WTC11 (cell line): ENCODE measurements at regions not wholly inside any gene's neighbourhood (a gene's known extent, or its start where the extent isn't known, plus 50 kb on each side); places are given as distances from the start of the nearest gene placed in this dataset.
A peak's percentile ranks its signal among the peaks of the same experiment; 100 is the strongest.

Experiments
- ATAC-seq: fragments of 200-7000 bp; cut with Tn5 transposase; 2 replicates; pipeline ENCODE4 v1.10.0; 2021; ENCODE audit warnings: mild to moderate bottlenecking, moderate library complexity
- CTCF ChIA-PET: fragments of 300-600 bp; sonication (Branson Sonifier 250); formaldehyde crosslinking; loops from one replicate; lab custom pipeline; 2021; ENCODE audit warnings: antibody characterized with exemption; lab: Charles Lee
- POLR2A ChIA-PET: fragments of 350-600 bp; sonication (Branson Sonifier 250); formaldehyde crosslinking; loops from one replicate; lab custom pipeline; 2021; ENCODE audit warnings: antibody characterized with exemption; lab: Charles Lee
- DNase-seq: peaks from one replicate; pipeline ENCODE4 v3.0.0; 2021; ENCODE audit warnings: low spot score
- H3K27ac Mint-ChIP-seq: 2 replicates; pipeline ENCODE4 v1.8.0; 2021; ENCODE audit warnings: mixed read lengths
- H3K27me3 Mint-ChIP-seq: 2 replicates; pipeline ENCODE4 v1.8.0; 2021; ENCODE audit warnings: low read depth, mild to moderate bottlenecking, moderate library complexity, mixed read lengths
- H3K36me3 Mint-ChIP-seq: 2 replicates; pipeline ENCODE4 v1.8.0; 2021; ENCODE audit warnings: mixed read lengths
- H3K4me1 Mint-ChIP-seq: 2 replicates; pipeline ENCODE4 v1.8.0; 2022; ENCODE audit warnings: mixed read lengths
- H3K4me3 Mint-ChIP-seq: 2 replicates; pipeline ENCODE4 v1.8.0; 2021; ENCODE audit warnings: mild to moderate bottlenecking, moderate library complexity, mixed read lengths
- H3K9me3 Mint-ChIP-seq: 2 replicates; pipeline ENCODE4 v1.8.0; 2021; ENCODE audit warnings: mixed read lengths
- ARID4B ChIP-seq: sonication (generic); formaldehyde crosslinking; IDR thresholded peaks from 2 replicates; pipeline ENCODE4 v1.8.0; 2023; ENCODE audit warnings: missing genetic modification reagents, mild to moderate bottlenecking, borderline replicate concordance
- CBFB ChIP-seq: sonication (generic); formaldehyde crosslinking; IDR thresholded peaks from 2 replicates; pipeline ENCODE4 v1.8.1; 2022; ENCODE audit warnings: mild to moderate bottlenecking, low read depth, missing genetic modification reagents
- E2F4 ChIP-seq: sonication (generic); formaldehyde crosslinking; IDR thresholded peaks from 2 replicates; pipeline ENCODE4 v1.8.1; 2022; ENCODE audit warnings: low read depth, mild to moderate bottlenecking, moderate library complexity, missing genetic modification reagents, borderline replicate concordance
- FOXP1 ChIP-seq: sonication (generic); formaldehyde crosslinking; IDR thresholded peaks from 2 replicates; pipeline ENCODE4 v1.8.0; 2022; ENCODE audit warnings: missing genetic modification reagents, mild to moderate bottlenecking, moderate library complexity, borderline replicate concordance
- NFATC4 ChIP-seq: fragments of 250-450 bp; sonication (Bioruptor Pico); IDR thresholded peaks from 2 replicates; pipeline ENCODE4 v1.9.0; 2021; ENCODE audit warnings: mild to moderate bottlenecking
- SMAD4 ChIP-seq: sonication (generic); formaldehyde crosslinking; IDR thresholded peaks from 2 replicates; pipeline ENCODE4 v1.8.0; 2022; ENCODE audit warnings: mild to moderate bottlenecking, missing genetic modification reagents
- TP53 ChIP-seq: sonication (generic); formaldehyde crosslinking; IDR thresholded peaks from 2 replicates; pipeline ENCODE4 v1.8.1; 2023; ENCODE audit warnings: mild to moderate bottlenecking, missing genetic modification reagents
- USF2 ChIP-seq: sonication (generic); formaldehyde crosslinking; IDR thresholded peaks from 2 replicates; pipeline ENCODE4 v1.8.1; 2023; ENCODE audit warnings: mild to moderate bottlenecking, missing genetic modification reagents, moderate library complexity
- ZMAT4 ChIP-seq: fragments of 250-450 bp; sonication (Bioruptor Pico); IDR thresholded peaks from 2 replicates; pipeline ENCODE4 v1.9.0; 2021; ENCODE audit warnings: mild to moderate bottlenecking
- ZNF416 ChIP-seq: fragments of 250-450 bp; sonication (Bioruptor Pico); IDR thresholded peaks from 2 replicates; pipeline ENCODE4 v1.9.0; 2021; ENCODE audit warnings: mild to moderate bottlenecking, inconsistent platforms
- ZNF425 ChIP-seq: fragments of 250-450 bp; sonication (Bioruptor Pico); conservative IDR thresholded peaks from 2 replicates; pipeline ENCODE4 v1.9.0; 2021; ENCODE audit warnings: mild to moderate bottlenecking
- TF ChIP-seq, protein P1 (sequence below): sonication (generic); formaldehyde crosslinking; IDR thresholded peaks from 2 replicates; pipeline ENCODE4 v1.8.1; 2023; ENCODE audit warnings: mild to moderate bottlenecking, moderate library complexity, missing genetic modification reagents
- TF ChIP-seq, protein P2 (sequence below): fragments of 250-450 bp; sonication (Bioruptor Pico); IDR thresholded peaks from 2 replicates; pipeline ENCODE4 v1.9.0; 2021; ENCODE audit warnings: moderate library complexity, mild to moderate bottlenecking, inconsistent platforms, borderline replicate concordance
- TF ChIP-seq, protein P3 (sequence below): sonication (generic); formaldehyde crosslinking; IDR thresholded peaks from 2 replicates; pipeline ENCODE4 v1.8.1; 2023; ENCODE audit warnings: mild to moderate bottlenecking, missing genetic modification reagents, moderate library complexity
- TF ChIP-seq, protein P4 (sequence below): sonication (generic); formaldehyde crosslinking; IDR thresholded peaks from 2 replicates; pipeline ENCODE4 v1.8.0; 2022; ENCODE audit warnings: mild to moderate bottlenecking, missing genetic modification reagents

DNA sequence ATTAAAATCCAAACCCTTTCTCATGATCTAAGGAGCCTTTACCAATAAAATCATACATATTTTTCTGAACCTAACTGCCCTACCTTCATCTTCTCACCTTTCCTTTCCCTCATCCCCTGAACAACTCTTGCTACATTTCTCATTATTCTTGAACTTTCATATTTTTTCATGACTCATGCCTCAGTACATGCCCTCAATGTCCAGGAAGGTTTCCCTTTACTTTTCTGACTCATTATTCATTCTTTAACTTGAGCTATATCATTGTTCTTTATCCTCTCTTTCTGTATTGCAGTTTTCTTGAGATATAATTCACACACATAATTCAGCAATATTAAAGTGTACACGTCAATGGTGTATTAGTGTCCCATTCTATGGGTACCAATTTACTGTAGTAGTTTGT is 231.0 kb downstream of the ALG10B start (continued):
- TF ChIP-seq ZNF425 (CRISPR knock-in tag), result no peak
- TF ChIP-seq, all 79 proteins: peak for 0

- Mint-ChIP-seq H3K4me3 (no peak overlapping the region), H3K4me1 (peaks cover 12% of the 10 kb centered on the region), H3K9me3 (peaks cover 14% of the 10 kb centered on the region), H3K27ac (no peak overlapping the region), H3K36me3 (no peaks in the 10 kb centered on the region), H3K27me3 (no peaks in the 10 kb centered on the region)
- ATAC-seq (peak; percentile 60), DNase-seq (no peak)
- POLR2A ChIA-PET, result no interaction called here
- TF ChIP-seq USF2 (CRISPR knock-in tag) (peak; percentile 14; the same call in 1 of the 2 replicates), ARID4B (CRISPR knock-in tag) (no peak)
- CTCF ChIA-PET, result interaction anchor here (2.0 kb wide), 1 partner anchor 11 kb away, joined by 5 read pairs; no protein-coding TSS in a partner anchor
Measured at GRCh38 chr12:38555620-38556591, 239.3 kb downstream of the ALG10B start.

DNA sequence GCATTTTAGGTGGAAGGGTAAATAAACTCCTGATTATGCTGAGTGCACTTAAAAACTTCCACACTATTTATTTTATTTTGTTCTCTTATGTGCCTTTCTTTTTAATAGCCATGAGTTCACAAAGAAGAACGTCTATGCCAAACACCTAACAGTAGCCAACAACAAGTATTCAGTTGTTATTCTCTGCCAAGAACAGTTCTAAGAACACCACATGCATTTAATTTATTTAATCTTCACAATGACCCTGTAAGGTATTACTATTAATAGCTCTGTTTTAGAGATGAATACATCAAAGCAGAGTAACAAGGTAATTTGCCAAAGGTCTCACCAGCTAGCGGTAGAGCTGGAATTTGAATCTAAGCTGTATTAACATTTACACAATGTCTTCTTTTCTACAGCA is 240.1 kb downstream of the ALG10B start:
- H3K36me3 Mint-ChIP-seq, result no peaks in the 10 kb centered on the region
- ChIA-PET CTCF (interaction anchor here (2.0 kb wide), 1 partner anchor 12 kb away, joined by 5 read pairs; no protein-coding TSS in a partner anchor), POLR2A (no interaction called here)
- no peaks in the 10 kb centered on the region for H3K27me3 Mint-ChIP-seq
- peaks cover 12% of the 10 kb centered on the region for H3K4me1 Mint-ChIP-seq
- ATAC-seq, result no peak
- no peak overlapping the region for H3K4me3 Mint-ChIP-seq
- H3K27ac Mint-ChIP-seq, result no peak overlapping the region
- DNase-seq, result no peak
- H3K9me3 Mint-ChIP-seq, result peaks cover 14% of the 10 kb centered on the region
- TF ChIP-seq ZMAT4 (CRISPR knock-in tag) (no peak), SMAD4 (CRISPR knock-in tag) (no peak), ZNF416 (CRISPR knock-in tag) (no peak), CBFB (CRISPR knock-in tag) (no peak), NFATC4 (no peak), E2F4 (CRISPR knock-in tag) (no peak), USF2 (CRISPR knock-in tag) (no peak), FOXP1 (CRISPR knock-in tag) (no peak), TP53 (no peak)
- TF ChIP-seq, protein P1, sequence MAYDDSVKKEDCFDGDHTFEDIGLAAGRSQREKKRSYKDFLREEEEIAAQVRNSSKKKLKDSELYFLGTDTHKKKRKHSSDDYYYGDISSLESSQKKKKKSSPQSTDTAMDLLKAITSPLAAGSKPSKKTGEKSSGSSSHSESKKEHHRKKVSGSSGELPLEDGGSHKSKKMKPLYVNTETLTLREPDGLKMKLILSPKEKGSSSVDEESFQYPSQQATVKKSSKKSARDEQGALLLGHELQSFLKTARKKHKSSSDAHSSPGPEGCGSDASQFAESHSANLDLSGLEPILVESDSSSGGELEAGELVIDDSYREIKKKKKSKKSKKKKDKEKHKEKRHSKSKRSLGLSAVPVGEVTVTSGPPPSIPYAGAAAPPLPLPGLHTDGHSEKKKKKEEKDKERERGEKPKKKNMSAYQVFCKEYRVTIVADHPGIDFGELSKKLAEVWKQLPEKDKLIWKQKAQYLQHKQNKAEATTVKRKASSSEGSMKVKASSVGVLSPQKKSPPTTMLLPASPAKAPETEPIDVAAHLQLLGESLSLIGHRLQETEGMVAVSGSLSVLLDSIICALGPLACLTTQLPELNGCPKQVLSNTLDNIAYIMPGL (CRISPR knock-in tag), result no peak
- TF ChIP-seq, protein P2, sequence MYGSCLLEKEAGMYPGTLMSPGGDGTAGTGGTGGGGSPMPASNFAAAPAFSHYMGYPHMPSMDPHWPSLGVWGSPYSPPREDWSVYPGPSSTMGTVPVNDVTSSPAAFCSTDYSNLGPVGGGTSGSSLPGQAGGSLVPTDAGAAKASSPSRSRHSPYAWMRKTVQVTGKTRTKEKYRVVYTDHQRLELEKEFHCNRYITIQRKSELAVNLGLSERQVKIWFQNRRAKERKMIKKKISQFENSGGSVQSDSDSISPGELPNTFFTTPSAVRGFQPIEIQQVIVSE (CRISPR knock-in tag), result no peak
- TF ChIP-seq, protein P3, sequence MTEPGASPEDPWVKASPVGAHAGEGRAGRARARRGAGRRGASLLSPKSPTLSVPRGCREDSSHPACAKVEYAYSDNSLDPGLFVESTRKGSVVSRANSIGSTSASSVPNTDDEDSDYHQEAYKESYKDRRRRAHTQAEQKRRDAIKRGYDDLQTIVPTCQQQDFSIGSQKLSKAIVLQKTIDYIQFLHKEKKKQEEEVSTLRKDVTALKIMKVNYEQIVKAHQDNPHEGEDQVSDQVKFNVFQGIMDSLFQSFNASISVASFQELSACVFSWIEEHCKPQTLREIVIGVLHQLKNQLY, result no peak
- TF ChIP-seq, protein P4, sequence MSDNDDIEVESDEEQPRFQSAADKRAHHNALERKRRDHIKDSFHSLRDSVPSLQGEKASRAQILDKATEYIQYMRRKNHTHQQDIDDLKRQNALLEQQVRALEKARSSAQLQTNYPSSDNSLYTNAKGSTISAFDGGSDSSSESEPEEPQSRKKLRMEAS (CRISPR knock-in tag), result no peak
